Stimulated activated CD4-positive, alpha-beta T cell treated with anti-CD3 and anti-CD28 coated beads, Interleukin-1b, Interleukin-23, amount 100 ng/mL, for 4 hours (primary cell): ENCODE measurements at regions not wholly inside any gene's neighbourhood (a gene's known extent, or its start where the extent isn't known, plus 50 kb on each side); places are given as distances from the start of the nearest gene placed in this dataset.

Experiments used
- DNase-seq, 2 donors: peaks; one replicate each; pipeline ENCODE4 v3.0.0-alpha.2; 2020; ENCODE audit warnings: low read depth in 2 of 2

DNA sequence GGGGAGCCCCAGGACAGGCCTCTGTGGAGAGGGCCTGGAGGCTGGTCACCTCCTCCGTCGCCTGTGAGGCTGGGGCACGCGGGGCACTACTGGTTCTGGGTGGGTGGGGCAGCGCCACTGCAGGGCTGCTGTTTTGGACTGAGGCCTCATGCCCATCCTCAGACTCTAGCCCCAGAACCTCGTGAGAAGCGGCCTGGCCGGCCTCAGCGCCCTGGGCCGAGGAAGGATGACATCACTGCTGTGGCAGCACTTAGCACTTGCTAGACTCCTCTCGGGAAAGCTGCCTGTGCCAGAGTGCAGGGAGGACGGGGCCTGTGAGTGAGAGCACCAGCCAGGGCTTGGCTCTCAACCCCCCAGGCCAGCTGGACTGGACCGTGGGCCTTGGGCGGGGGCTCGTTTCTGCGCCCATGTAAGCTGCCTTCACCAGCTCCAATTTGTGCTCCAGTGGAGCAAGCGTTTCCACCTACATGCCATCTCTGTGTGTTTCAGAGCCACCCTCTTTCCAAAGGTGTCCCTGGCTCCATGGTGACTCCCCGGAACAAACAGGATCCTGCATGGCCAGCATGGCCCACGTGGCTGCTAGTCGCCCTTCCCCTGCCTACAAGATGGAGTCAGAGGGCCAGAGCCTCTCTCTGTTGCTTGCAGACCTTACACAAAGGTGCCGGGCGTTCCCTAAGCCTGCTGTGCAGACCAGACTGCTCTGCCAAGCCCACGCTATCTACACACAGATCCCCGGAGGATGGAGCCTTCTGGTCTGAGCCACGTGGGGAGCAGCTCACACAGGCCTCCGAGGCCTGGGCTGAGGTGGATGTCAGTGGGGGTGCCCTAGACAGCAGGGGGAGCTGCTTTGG is 102.9 kb downstream of the CTTN start:
- no peak for DNase-seq

DNA sequence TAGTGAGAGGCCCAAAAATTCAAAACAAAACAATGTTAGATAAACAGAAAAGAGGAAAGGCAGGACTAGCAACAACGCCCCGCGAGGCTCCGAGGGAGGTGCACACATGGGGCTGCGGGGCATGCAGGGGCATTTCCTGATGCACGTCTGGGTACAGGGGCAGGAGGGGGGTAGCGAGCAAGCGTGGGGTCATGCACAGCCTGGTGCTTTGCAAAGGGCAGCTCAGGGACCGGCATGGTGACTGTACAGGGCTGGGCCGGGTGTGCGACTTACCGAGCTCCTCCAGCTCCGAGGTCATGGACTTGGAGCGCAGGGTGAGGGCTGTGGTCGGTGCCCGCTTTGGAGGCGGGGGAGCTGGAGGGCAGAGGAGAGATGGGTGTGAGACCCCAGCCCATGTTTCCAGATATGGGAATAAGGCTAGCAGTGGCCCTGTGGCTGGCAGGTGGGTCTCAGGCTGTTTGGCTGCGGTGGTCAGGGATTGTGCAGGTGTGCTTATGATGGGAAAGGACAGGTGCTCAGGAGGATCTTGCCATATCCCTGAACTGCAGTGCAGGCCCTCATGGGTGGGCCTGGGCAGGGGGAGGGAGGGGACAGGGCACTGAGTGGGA is 103.7 kb downstream of the CTTN start:
- no peak for DNase-seq

GRCh38 chr11:70502677-70503467 is 104.5 kb downstream of the CTTN start:
- DNase-seq: no peak

- DNase-seq: no peak
Measured at GRCh38 chr11:70503468-70504221, 105.3 kb downstream of the CTTN start.

DNA sequence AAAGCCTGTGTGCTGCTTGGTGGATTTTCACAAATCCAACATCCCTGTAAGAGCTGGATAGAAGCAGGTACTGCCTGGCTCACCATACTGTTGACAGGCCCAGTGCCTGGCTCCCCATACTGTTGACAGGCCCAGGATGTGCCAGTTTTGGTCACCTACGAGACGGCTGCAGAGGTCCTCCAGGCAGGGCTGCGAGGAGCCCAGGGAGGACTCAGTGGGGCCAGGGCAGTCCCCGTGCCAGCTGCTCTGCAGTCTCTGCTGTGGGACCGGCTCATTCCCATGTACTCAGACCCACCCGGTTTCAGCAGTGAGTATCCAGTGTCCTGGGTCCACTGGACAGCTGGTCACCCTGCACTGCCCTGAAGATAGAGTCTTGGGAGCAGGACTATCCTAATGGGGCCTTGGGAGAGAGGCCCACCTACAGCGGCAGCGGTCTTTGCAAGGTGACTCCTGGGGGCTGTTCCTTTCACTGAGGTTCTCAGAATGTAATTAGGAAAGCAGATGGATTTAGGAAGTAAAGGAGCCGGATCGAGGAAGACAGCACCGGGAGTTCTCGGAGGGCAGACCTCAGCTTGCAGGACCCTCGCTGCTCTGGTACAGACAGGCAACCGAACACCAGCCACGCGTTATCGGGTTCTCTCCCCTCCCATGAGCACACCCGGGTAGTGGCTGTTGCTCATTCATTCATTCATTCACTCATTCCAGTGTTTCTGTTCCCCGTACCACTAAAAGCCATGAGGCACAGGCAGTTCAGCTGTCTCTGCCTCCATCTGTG is 106.1 kb downstream of the CTTN start:
- DNase-seq: no peak

DNA sequence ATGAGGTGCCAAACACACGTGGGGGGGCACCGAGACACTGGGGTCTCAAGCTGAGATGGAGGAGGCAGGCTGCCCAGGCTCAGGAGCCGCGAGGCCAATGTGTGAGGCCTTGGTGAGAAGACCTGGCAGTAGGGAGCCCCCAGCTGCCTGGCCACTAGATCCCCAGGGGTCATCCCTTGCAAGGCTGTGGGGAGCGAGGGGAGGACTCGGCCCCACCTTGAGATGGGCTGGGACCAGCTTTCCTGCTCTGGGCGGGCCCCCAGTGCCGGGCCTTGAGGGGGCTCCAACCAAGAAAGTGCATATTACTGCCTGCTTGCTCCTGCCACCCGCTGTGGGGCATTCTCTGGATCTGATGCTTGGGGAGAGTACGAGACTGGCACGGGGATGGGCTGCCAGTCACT is 107.0 kb downstream of the CTTN start:
- no peak for DNase-seq

DNA sequence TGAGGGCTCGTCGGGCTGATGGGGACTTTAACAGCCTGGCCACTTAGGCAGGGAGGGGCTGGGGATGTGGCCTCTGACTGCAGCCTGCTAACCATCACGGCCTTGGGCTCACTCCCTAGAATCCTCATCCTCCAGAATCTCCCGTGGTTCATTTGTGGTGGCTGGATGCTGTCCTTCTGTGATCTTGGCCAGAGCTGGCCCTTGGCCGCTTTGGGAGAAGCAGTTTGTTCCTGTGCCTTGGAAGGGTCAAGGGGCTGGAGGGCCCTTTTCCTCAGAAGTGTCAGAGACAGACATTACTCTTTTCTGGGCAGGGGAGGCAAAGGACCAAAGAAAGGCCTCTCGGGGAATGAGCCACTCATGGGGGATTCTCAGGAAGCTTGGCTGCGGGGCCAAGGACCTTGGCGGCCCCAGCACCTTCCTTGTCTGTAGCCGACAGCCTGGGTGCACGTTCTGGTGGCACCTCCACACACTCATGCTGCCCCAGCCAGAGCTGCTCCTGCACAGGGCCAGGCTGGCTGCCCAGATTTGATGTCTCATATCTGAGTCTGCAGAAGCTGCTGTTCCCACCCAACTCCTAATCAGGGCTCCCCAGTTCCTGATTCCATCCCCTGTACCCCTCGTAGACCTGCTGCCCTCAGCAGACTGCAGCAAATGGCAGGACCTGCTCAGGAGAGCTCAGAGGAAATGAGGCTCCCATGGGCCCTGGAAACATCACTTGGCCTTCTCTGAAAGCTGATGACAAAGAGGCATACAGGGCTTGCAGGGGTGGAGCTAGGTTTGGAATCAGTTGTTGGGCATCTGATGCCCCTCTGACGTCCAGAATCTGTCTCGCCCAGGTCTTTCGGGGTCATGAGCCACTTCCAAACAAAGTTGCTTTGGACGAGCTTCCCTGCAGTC is 107.7 kb downstream of the CTTN start:
- no peak for DNase-seq

GRCh38 chr11:70506658-70506970 is 108.3 kb downstream of the CTTN start:
- no peak for DNase-seq

DNA sequence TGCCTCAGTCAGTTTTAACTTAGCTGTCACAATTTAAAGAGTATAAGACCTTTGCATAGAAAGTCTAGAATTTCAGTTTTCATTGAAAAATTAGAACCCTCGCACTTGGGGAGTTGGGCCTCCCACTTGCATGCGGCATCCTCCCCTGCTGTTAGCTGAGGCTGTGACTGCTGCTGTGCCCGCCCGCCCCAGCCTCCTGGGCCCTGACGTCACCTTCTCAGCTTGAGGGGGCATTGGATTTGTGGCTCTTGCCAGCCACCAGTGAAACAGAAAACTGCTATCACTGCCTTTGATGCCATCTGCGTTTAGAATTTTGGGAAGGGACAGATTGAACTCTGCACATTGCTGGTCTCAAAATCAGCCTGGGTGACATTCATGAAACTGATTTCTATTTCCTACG is 108.7 kb downstream of the CTTN start:
- DNase-seq: no peak

DNA sequence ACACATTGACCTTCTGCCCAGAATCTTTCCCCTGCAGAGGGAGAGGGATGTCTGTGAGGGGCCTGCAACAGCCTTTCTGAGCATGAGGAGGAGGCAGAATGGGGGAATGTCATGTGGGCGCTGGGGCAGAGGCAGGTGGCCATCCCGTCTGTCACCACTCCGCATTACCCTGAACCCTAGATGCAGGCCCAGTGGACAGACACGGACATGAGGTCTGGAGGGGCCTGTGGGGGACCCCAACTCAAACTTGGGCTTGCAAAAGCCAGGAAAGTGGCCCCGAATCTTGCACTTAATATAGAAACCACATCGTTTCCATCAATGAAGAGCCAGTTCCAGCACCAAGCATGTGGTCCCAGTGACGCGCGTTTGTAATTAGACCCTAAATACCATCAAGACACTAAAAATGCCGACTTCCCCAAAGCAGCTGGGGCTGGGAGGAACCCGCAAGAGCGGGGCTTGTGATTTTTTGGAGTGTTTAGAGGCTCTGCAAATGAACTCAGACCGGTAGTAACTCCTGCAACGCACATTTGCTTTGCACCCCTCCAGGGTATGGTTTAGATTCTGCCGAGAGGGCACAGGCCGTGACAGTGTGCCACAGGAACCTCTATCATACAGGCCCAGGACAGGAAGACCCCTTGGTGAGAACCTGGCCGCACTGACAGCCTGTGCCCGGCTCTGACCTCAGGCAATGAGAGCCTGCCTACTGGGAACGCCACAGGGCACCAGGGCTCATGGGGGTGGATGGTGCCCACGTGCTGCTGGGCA is 109.3 kb downstream of the CTTN start:
- no peak for DNase-seq

- no peak for DNase-seq
Measured at GRCh38 chr11:70508231-70508480, 109.8 kb downstream of the CTTN start.

- DNase-seq: no peak
Measured at GRCh38 chr11:70509476-70509875, 111.1 kb downstream of the CTTN start.

GRCh38 chr11:70510106-70510505 is 111.8 kb downstream of the CTTN start:
- DNase-seq: no peak

- DNase-seq: no peak
Measured at GRCh38 chr11:70510571-70510970, 112.2 kb downstream of the CTTN start.

DNA sequence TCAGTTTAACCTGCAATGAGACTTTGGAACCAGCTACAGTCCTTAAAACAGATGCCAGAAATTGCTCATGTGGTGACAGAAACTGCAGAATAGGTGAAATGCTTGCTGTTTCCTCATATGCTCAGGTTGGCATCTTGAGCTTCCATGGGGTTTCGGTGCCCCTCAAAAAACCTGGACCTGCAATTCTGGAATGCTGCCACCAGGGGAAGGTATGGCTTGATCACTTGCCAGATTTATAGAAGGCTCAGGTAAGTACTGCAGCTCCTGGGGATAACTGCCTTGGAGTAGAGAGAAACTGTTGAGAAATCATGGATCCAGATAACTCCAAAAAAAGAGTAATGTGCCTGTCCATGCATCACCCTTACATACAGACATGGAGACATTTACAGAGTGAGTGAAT is 113.0 kb downstream of the CTTN start:
- no peak for DNase-seq

- DNase-seq: no peak
Measured at GRCh38 chr11:70512716-70513115, 114.4 kb downstream of the CTTN start.

DNA sequence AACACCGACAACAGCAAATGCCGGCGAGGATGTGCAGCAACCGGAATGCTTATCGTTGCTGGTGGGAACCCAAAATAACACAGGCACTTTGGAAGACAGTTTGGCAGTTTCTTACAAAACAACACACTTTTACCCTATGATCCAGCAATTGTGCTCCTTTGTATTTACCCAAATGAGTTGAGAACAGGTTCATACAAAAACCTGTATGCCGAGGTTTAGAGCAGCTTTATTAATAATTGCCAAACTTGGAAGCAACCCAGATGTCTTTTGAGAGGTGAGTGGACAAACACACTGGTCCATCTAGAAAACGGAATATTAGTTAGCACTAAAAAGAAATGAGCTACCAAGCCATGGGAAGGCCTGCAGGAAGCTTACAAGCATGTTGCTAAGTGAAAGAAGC is 118.9 kb downstream of the CTTN start:
- no peak for DNase-seq

- no peak for DNase-seq
Measured at GRCh38 chr11:70517988-70518907, 119.9 kb downstream of the CTTN start.

- no peak for DNase-seq
Measured at GRCh38 chr11:70519117-70519516, 120.8 kb downstream of the CTTN start.
